Loucy (cell line): ENCODE measurements at regions not wholly inside any gene's neighbourhood (a gene's known extent, or its start where the extent isn't known, plus 50 kb on each side); places are given as distances from the start of the nearest gene placed in this dataset.

Experiments used
- H2AFZ ChIP-seq: fragments of 200-600 bp; sonication (generic); 2 replicates; pipeline ENCODE4 v1.6.0; 2016; ENCODE audit warnings: antibody characterized with exemption, mild to moderate bottlenecking, low read length, moderate library complexity
- H3F3A ChIP-seq: fragments of 200-600 bp; 2 replicates; pipeline ENCODE4 v1.6.0; 2016; ENCODE audit warnings: antibody characterized with exemption, low read depth, mild to moderate bottlenecking
- H3K27me3 ChIP-seq: fragments of 200-600 bp; sonication (generic); 2 replicates; pipeline ENCODE4 v1.6.1; 2014; ENCODE audit warnings: low read length, mild to moderate bottlenecking; ENCODE audit not compliant: insufficient read depth, poor library complexity, severe bottlenecking
- H3K36me3 ChIP-seq: fragments of 200-600 bp; sonication (generic); 2 replicates; pipeline ENCODE4 v1.6.1; 2016; ENCODE audit warnings: low read length; ENCODE audit not compliant: insufficient read depth
- H3K4me1 ChIP-seq: fragments of 200-600 bp; sonication (generic); 2 replicates; pipeline ENCODE4 v1.5.1; 2014; ENCODE audit warnings: low read length, mild to moderate bottlenecking; ENCODE audit not compliant: insufficient read depth, poor library complexity, severe bottlenecking
- H3K4me2 ChIP-seq: fragments of 200-600 bp; sonication (generic); 2 replicates; pipeline ENCODE4 v1.6.0; 2014; ENCODE audit warnings: antibody characterized with exemption, low read length, low read depth, mild to moderate bottlenecking; ENCODE audit not compliant: poor library complexity, severe bottlenecking
- H3K4me3 ChIP-seq: fragments of 200-600 bp; sonication (generic); 2 replicates; pipeline ENCODE4 v1.5.1; 2014; ENCODE audit warnings: low read length, mild to moderate bottlenecking, mixed read lengths; ENCODE audit not compliant: poor library complexity, severe bottlenecking
- H3K79me2 ChIP-seq: fragments of 200-600 bp; sonication (generic); 2 replicates; pipeline ENCODE4 v1.6.1; 2014; ENCODE audit warnings: low read length; ENCODE audit not compliant: insufficient read depth
- H3K9ac ChIP-seq: fragments of 200-600 bp; sonication (generic); 2 replicates; pipeline ENCODE4 v1.6.0; 2014; ENCODE audit warnings: mild to moderate bottlenecking, low read depth, low read length, moderate library complexity; ENCODE audit not compliant: poor library complexity, severe bottlenecking
- H3K9me2 ChIP-seq: fragments of 200-600 bp; sonication (generic); replicated peaks from 2 replicates; pipeline ENCODE4 v1.6.1; 2016; ENCODE audit warnings: low read depth, low read length, mixed read lengths
- H3K9me3 ChIP-seq: fragments of 200-600 bp; sonication (generic); 2 replicates; pipeline ENCODE4 v1.6.1; 2014; ENCODE audit warnings: mild to moderate bottlenecking, antibody characterized with exemption, low read length, low read depth; ENCODE audit not compliant: insufficient read depth
- H4K20me1 ChIP-seq: fragments of 200-600 bp; sonication (generic); 2 replicates; pipeline ENCODE4 v1.6.0; 2014; ENCODE audit warnings: antibody characterized with exemption, low read length, mild to moderate bottlenecking; ENCODE audit not compliant: insufficient read depth, poor library complexity, severe bottlenecking
- CTCF ChIP-seq: fragments of 200-600 bp; sonication (generic); conservative IDR thresholded peaks from 2 replicates; pipeline ENCODE4 v1.5.1; 2014; ENCODE audit warnings: mild to moderate bottlenecking, antibody characterized with exemption, low read length
- EZH2phosphoT487 ChIP-seq: fragments of 200-600 bp; IDR thresholded peaks from 2 replicates; pipeline ENCODE4 v1.6.1; 2018; ENCODE audit warnings: antibody characterized with exemption, mild to moderate bottlenecking, moderate library complexity, borderline replicate concordance

GRCh38 chr2:196498962-196499361 is 140.6 kb upstream of the CCDC150 start:
- no peaks in the 10 kb centered on the region for H3K36me3 ChIP-seq
- H3F3A ChIP-seq = no peaks in the 10 kb centered on the region
- peaks cover 18% of the 10 kb centered on the region for H3K9me3 ChIP-seq
- TF ChIP-seq CTCF (no peak), EZH2phosphoT487 (no peak)
- H2AFZ ChIP-seq = no peak overlapping the region
- H4K20me1 ChIP-seq = no peaks in the 10 kb centered on the region
- no peak overlapping the region for H3K4me3 ChIP-seq
- no peaks in the 10 kb centered on the region for H3K9me2 ChIP-seq
- no peaks in the 10 kb centered on the region for H3K4me1 ChIP-seq
- H3K9ac ChIP-seq = no peak overlapping the region
- H3K79me2 ChIP-seq = no peaks in the 10 kb centered on the region
- no peaks in the 10 kb centered on the region for H3K27me3 ChIP-seq
- no peak overlapping the region for H3K4me2 ChIP-seq

- H3K36me3 ChIP-seq = no peaks in the 10 kb centered on the region
- H3K4me2 ChIP-seq = no peak overlapping the region
- H3K4me3 ChIP-seq = no peak overlapping the region
- no peak overlapping the region for H3K9ac ChIP-seq
- peaks cover 3% of the 10 kb centered on the region for H3K4me1 ChIP-seq
- H3F3A ChIP-seq = no peaks in the 10 kb centered on the region
- no peak for TF ChIP-seq EZH2phosphoT487
- no peak for TF ChIP-seq CTCF
- H2AFZ ChIP-seq = no peak overlapping the region
- no peaks in the 10 kb centered on the region for H3K9me2 ChIP-seq
- no peaks in the 10 kb centered on the region for H4K20me1 ChIP-seq
- no peaks in the 10 kb centered on the region for H3K79me2 ChIP-seq
- peaks cover 18% of the 10 kb centered on the region for H3K9me3 ChIP-seq
- H3K27me3 ChIP-seq = no peaks in the 10 kb centered on the region
These were observed 139.8 kb upstream of the CCDC150 start for GRCh38 chr2:196499686-196500085.

GRCh38 chr2:196500686-196501431 is 138.7 kb upstream of the CCDC150 start:
- Histone ChIP-seq H3K9ac (no peak overlapping the region), H3K9me2 (no peaks in the 10 kb centered on the region), H3K4me3 (no peak overlapping the region), H3K4me2 (no peak overlapping the region), H3K36me3 (no peaks in the 10 kb centered on the region), H3K9me3 (peaks cover 18% of the 10 kb centered on the region), H3F3A (no peaks in the 10 kb centered on the region), H3K79me2 (no peaks in the 10 kb centered on the region), H2AFZ (no peak overlapping the region), H4K20me1 (no peaks in the 10 kb centered on the region), H3K27me3 (no peaks in the 10 kb centered on the region), H3K4me1 (peaks cover 4% of the 10 kb centered on the region)
- TF ChIP-seq EZH2phosphoT487 (no peak), CTCF (no peak)
